ENCODE measurements at regions not wholly inside any gene's neighbourhood (a gene's known extent, or its start where the extent isn't known, plus 50 kb on each side); places are given as distances from the start of the nearest gene placed in this dataset.

DNA sequence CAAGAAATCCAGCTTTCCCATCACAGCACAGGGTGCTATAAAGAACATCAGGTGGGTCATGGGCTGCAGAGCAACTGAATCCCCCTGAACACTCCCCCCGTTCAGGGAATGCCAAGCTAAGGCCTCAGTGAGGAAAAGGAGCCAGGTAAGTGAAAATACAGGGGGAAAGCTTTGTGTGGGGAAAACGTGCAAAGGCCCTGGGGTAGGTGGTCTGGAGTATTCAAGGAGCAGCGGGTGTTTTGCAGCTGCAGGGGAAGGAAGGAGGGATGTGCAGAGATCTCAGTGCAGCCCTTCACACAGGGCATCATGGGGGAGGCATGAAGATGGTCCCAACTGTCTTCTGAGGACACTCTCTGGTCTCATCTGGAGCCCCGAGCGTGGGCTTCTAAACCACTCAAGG is 119.2 kb downstream of the ETS2 start:
- Histone ChIP-seq H3K27ac (ENCODE audit: low read depth, low read length) (no peak overlapping the region), H3K18ac (ENCODE audit: low read length) (no peak overlapping the region), H3K23ac (ENCODE audit: low read length) (no peak overlapping the region), H3K9ac (ENCODE audit: low read length) (no peak overlapping the region), H3K4me3 (ENCODE audit: low read length) (no peak overlapping the region), H3K79me1 (ENCODE audit: low read length) (no peaks in the 10 kb centered on the region), H3K36me3 (ENCODE audit: control insufficient read depth, insufficient read depth, low read length) (no peaks in the 10 kb centered on the region), H2BK120ac (ENCODE audit: low read depth, low read length) (no peak overlapping the region), H3K4ac (ENCODE audit: low read depth, low read length) (no peak overlapping the region), H3K4me2 (ENCODE audit: low read length) (no peak overlapping the region), H2BK15ac (replicated peaks; ENCODE audit: low read depth) (no peak overlapping the region), H3K56ac (ENCODE audit: low read length) (no peak overlapping the region), H3K27me3 (ENCODE audit: insufficient read depth, low read length, poor library complexity) (no peaks in the 10 kb centered on the region), H2AK5ac (ENCODE audit: low read length) (no peak overlapping the region), H3K4me1 (ENCODE audit: control insufficient read depth, low read depth, low read length) (no peaks in the 10 kb centered on the region), H2BK5ac (ENCODE audit: low read length) (no peak overlapping the region), H4K5ac (ENCODE audit: low read length) (no peak overlapping the region), H3K79me2 (ENCODE audit: control insufficient read depth, insufficient read depth, low read length) (no peaks in the 10 kb centered on the region), H4K8ac (ENCODE audit: low read depth, low read length) (no peak overlapping the region)
- WGBS (ENCODE audit: extremely low coverage, insufficient coverage, low lambda C conversion rate), result no CpG with 5 or more reads among the region's 5 CpGs
- DNase-seq, result no peak

DNA sequence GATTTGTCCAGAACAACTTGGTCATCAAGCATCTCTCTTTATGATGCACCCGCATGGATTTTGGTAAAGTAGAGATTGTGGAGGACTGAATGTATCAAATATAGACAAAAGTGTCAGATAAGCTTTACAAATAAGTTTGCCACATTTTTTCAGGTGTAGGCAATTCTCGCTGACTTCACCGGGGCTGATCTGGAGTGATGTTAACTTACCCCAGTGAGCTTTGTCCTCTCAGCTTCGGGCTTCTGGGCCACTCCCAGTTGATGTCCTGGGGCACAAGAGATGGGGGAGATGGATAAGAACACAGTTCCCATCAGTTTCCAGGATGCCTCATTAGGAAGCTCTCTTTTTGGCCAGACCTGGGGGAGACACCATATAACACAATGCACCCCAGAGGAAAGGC is 117.7 kb downstream of the ETS2 start:
- Histone ChIP-seq H3K4me3 (ENCODE audit: low read length) (no peak overlapping the region), H2BK5ac (ENCODE audit: low read length) (no peak overlapping the region), H3K27ac (ENCODE audit: low read depth, low read length) (no peak overlapping the region), H3K36me3 (ENCODE audit: control insufficient read depth, insufficient read depth, low read length) (no peaks in the 10 kb centered on the region), H3K56ac (ENCODE audit: low read length) (no peak overlapping the region), H3K27me3 (ENCODE audit: insufficient read depth, low read length, poor library complexity) (no peaks in the 10 kb centered on the region), H3K9ac (ENCODE audit: low read length) (no peak overlapping the region), H3K18ac (ENCODE audit: low read length) (no peak overlapping the region), H2BK15ac (replicated peaks; ENCODE audit: low read depth) (no peak overlapping the region), H4K8ac (ENCODE audit: low read depth, low read length) (no peak overlapping the region), H4K5ac (ENCODE audit: low read length) (no peak overlapping the region), H2BK120ac (ENCODE audit: low read depth, low read length) (no peak overlapping the region), H2AK5ac (ENCODE audit: low read length) (no peak overlapping the region), H3K4me2 (ENCODE audit: low read length) (no peak overlapping the region), H3K4me1 (ENCODE audit: control insufficient read depth, low read depth, low read length) (peaks cover under 1% of the 10 kb centered on the region), H3K23ac (ENCODE audit: low read length) (no peak overlapping the region), H3K79me1 (ENCODE audit: low read length) (no peaks in the 10 kb centered on the region), H3K4ac (ENCODE audit: low read depth, low read length) (no peak overlapping the region), H3K79me2 (ENCODE audit: control insufficient read depth, insufficient read depth, low read length) (no peaks in the 10 kb centered on the region)
- WGBS (ENCODE audit: extremely low coverage, insufficient coverage, low lambda C conversion rate), result no CpG with 5 or more reads among the region's 4 CpGs
- no peak for DNase-seq

DNA sequence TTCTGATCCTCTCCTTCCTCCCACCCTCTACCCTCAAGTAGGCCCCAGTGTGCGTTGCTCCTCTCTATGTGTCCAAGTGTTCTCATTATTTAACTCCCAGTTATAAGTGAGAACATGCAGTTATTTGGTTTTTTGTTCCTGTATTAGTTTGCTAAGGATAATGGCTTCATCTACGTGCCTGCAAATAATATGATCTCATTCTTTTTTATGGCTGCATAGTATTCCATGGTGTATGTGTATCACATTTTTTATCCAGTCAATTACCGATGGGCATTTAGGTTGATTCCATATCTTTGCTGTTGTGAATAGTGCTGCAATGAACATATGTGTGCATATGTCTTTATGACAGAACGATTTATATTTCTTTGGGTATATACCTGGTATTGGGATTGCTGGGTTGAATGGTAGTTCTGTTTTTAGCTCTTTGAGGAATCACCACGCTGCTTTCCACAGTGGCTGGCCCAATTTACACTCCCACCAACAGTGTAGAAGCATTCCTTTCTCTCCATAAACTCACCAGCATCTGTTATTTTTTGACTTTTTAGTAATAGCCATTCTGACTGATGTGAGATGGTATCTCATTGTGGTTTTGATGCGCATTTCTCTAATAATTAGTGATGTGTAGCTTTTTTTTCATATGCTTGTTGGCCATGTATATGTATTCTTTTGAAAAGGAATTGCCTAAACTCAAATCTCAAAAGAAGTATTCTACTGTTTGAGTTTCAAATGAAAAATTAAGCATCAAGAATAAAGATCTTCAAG is 116.9 kb downstream of the ETS2 start:
- Histone ChIP-seq H3K79me2 (ENCODE audit: control insufficient read depth, insufficient read depth, low read length) (no peaks in the 10 kb centered on the region), H3K79me1 (ENCODE audit: low read length) (no peaks in the 10 kb centered on the region)

GRCh38 chr21:38921511-38922251 is 116.0 kb downstream of the ETS2 start:
- no peaks in the 10 kb centered on the region for H3K79me1 ChIP-seq (ENCODE audit: low read length)
- peaks cover 2% of the 10 kb centered on the region for H3K4me1 ChIP-seq (ENCODE audit: control insufficient read depth, low read depth, low read length)
- H3K23ac ChIP-seq (ENCODE audit: low read length), result no peak overlapping the region
- H4K8ac ChIP-seq (ENCODE audit: low read depth, low read length), result no peak overlapping the region
- no peaks in the 10 kb centered on the region for H3K79me2 ChIP-seq (ENCODE audit: control insufficient read depth, insufficient read depth, low read length)
- no peak overlapping the region for H3K4ac ChIP-seq (ENCODE audit: low read depth, low read length)
- no peak overlapping the region for H4K5ac ChIP-seq (ENCODE audit: low read length)
- no peak overlapping the region for H3K18ac ChIP-seq (ENCODE audit: low read length)
- no peak overlapping the region for H2BK15ac ChIP-seq (replicated peaks; ENCODE audit: low read depth)
- H3K4me3 ChIP-seq (ENCODE audit: low read length), result no peak overlapping the region
- H3K27ac ChIP-seq (ENCODE audit: low read depth, low read length), result no peak overlapping the region
- no peak overlapping the region for H3K4me2 ChIP-seq (ENCODE audit: low read length)
- no peak overlapping the region for H2BK5ac ChIP-seq (ENCODE audit: low read length)
- no peak overlapping the region for H3K9ac ChIP-seq (ENCODE audit: low read length)
- WGBS (ENCODE audit: extremely low coverage, insufficient coverage, low lambda C conversion rate), result no CpG with 5 or more reads among the region's 7 CpGs
- H3K36me3 ChIP-seq (ENCODE audit: control insufficient read depth, insufficient read depth, low read length), result no peaks in the 10 kb centered on the region
- no peaks in the 10 kb centered on the region for H3K27me3 ChIP-seq (ENCODE audit: insufficient read depth, low read length, poor library complexity)
- no peak for DNase-seq
- H3K56ac ChIP-seq (ENCODE audit: low read length), result no peak overlapping the region
- H2AK5ac ChIP-seq (ENCODE audit: low read length), result no peak overlapping the region
- H2BK120ac ChIP-seq (ENCODE audit: low read depth, low read length), result no peak overlapping the region

More for the DNA sequence above, 116.9 kb downstream of the ETS2 start:
- H3K56ac ChIP-seq (ENCODE audit: low read length), result no peak overlapping the region
- no peaks in the 10 kb centered on the region for H3K27me3 ChIP-seq (ENCODE audit: insufficient read depth, low read length, poor library complexity)
- H2BK5ac ChIP-seq (ENCODE audit: low read length), result no peak overlapping the region
- H2BK15ac ChIP-seq (replicated peaks; ENCODE audit: low read depth), result no peak overlapping the region
- H4K8ac ChIP-seq (ENCODE audit: low read depth, low read length), result no peak overlapping the region
- H3K18ac ChIP-seq (ENCODE audit: low read length), result no peak overlapping the region
- H3K4me1 ChIP-seq (ENCODE audit: control insufficient read depth, low read depth, low read length), result peaks cover 2% of the 10 kb centered on the region
- no peak for DNase-seq
- no peaks in the 10 kb centered on the region for H3K36me3 ChIP-seq (ENCODE audit: control insufficient read depth, insufficient read depth, low read length)
- H3K23ac ChIP-seq (ENCODE audit: low read length), result no peak overlapping the region
- H3K4me3 ChIP-seq (ENCODE audit: low read length), result no peak overlapping the region
- no peak overlapping the region for H3K9ac ChIP-seq (ENCODE audit: low read length)
- H4K5ac ChIP-seq (ENCODE audit: low read length), result no peak overlapping the region
- H2BK120ac ChIP-seq (ENCODE audit: low read depth, low read length), result no peak overlapping the region
- H3K4ac ChIP-seq (ENCODE audit: low read depth, low read length), result no peak overlapping the region
- no peak overlapping the region for H3K4me2 ChIP-seq (ENCODE audit: low read length)
- no CpG with 5 or more reads among the region's 6 CpGs for WGBS (ENCODE audit: extremely low coverage, insufficient coverage, low lambda C conversion rate)
- no peak overlapping the region for H2AK5ac ChIP-seq (ENCODE audit: low read length)
- H3K27ac ChIP-seq (ENCODE audit: low read depth, low read length), result no peak overlapping the region

GRCh38 chr21:38920631-38921398 is 115.1 kb downstream of the ETS2 start:
- WGBS (ENCODE audit: extremely low coverage, insufficient coverage, low lambda C conversion rate), result no CpG with 5 or more reads among the region's 8 CpGs
- H3K27ac ChIP-seq (ENCODE audit: low read depth, low read length), result no peak overlapping the region
- peaks cover 2% of the 10 kb centered on the region for H3K4me1 ChIP-seq (ENCODE audit: control insufficient read depth, low read depth, low read length)
- H4K5ac ChIP-seq (ENCODE audit: low read length), result no peak overlapping the region
- no peak overlapping the region for H2AK5ac ChIP-seq (ENCODE audit: low read length)
- H3K36me3 ChIP-seq (ENCODE audit: control insufficient read depth, insufficient read depth, low read length), result no peaks in the 10 kb centered on the region
- H2BK15ac ChIP-seq (replicated peaks; ENCODE audit: low read depth), result no peak overlapping the region
- H2BK5ac ChIP-seq (ENCODE audit: low read length), result no peak overlapping the region
- H3K4me3 ChIP-seq (ENCODE audit: low read length), result no peak overlapping the region
- no peak overlapping the region for H4K8ac ChIP-seq (ENCODE audit: low read depth, low read length)
- H3K79me2 ChIP-seq (ENCODE audit: control insufficient read depth, insufficient read depth, low read length), result no peaks in the 10 kb centered on the region
- H3K4ac ChIP-seq (ENCODE audit: low read depth, low read length), result no peak overlapping the region
- no peak overlapping the region for H3K23ac ChIP-seq (ENCODE audit: low read length)
- H3K9ac ChIP-seq (ENCODE audit: low read length), result no peak overlapping the region
- DNase-seq, result no peak
- no peak overlapping the region for H3K4me2 ChIP-seq (ENCODE audit: low read length)
- no peaks in the 10 kb centered on the region for H3K79me1 ChIP-seq (ENCODE audit: low read length)
- H3K27me3 ChIP-seq (ENCODE audit: insufficient read depth, low read length, poor library complexity), result no peaks in the 10 kb centered on the region
- H3K18ac ChIP-seq (ENCODE audit: low read length), result no peak overlapping the region
- no peak overlapping the region for H2BK120ac ChIP-seq (ENCODE audit: low read depth, low read length)
- H3K56ac ChIP-seq (ENCODE audit: low read length), result no peak overlapping the region
